GM21723 (cell line): ENCODE measurements at regions not wholly inside any gene's neighbourhood (a gene's known extent, or its start where the extent isn't known, plus 50 kb on each side); places are given as distances from the start of the nearest gene placed in this dataset.
A peak's percentile ranks its signal among the peaks of the same experiment; 100 is the strongest.

Experiments used
- ATAC-seq: cut with Tn5 transposase; IDR thresholded peaks from one replicate; pipeline ENCODE4 v1.9.1; 2021; ENCODE audit warnings: mild to moderate bottlenecking, moderate library complexity; ENCODE audit not compliant: unreplicated experiment

GRCh38 chr10:10500937-10501336 lies 516.7 kb upstream of the CELF2 start:
- ATAC-seq, result no peak

- ATAC-seq, result no peak
Measured at GRCh38 chr10:10503772-10504171, 513.9 kb upstream of the CELF2 start.

GRCh38 chr10:10508211-10508610 lies 509.5 kb upstream of the CELF2 start:
- ATAC-seq, result no peak

DNA sequence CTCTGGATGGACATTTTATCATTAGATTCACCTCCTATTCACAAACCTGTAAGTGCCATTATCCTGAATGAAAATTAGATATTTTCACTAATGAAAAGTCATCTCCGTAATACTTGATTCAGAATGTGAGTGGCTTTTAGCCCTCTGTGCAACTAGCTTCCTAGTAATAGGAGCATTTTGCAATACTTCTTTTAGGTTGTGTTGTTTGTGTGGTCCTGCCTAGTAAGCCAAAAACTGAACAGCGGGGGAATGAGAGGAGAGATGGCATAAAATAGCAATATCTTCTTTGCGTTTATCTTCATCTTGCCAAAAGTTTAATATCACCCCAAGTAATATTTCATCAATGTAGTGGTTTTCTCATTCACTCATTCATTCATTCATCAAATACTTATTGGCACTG lies 507.5 kb upstream of the CELF2 start:
- ATAC-seq, result no peak

- no peak for ATAC-seq
Measured at GRCh38 chr10:10513067-10513466, 504.6 kb upstream of the CELF2 start.

DNA sequence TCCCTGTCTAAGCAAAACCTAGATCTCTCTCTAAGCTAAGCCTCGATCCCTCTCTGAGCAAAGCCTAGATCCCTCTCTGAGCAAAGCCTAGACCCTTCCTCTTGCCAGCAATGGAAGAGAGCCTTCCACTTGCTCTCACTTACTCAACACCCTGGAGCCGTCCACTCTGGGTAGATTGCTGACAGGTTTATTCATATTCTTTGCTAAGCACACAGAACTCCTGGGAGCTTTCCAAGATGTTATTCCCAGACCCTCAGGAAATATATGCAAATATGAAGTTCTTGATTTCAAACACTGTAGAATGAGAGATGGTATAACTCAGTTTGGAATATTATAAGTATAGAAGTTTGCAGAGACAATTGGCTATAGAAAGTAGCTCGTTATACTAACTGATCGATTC lies 503.8 kb upstream of the CELF2 start:
- no peak for ATAC-seq

GRCh38 chr10:10514797-10515196 lies 502.9 kb upstream of the CELF2 start:
- no peak for ATAC-seq

GRCh38 chr10:10515479-10516204 lies 502.0 kb upstream of the CELF2 start:
- no peak for ATAC-seq

DNA sequence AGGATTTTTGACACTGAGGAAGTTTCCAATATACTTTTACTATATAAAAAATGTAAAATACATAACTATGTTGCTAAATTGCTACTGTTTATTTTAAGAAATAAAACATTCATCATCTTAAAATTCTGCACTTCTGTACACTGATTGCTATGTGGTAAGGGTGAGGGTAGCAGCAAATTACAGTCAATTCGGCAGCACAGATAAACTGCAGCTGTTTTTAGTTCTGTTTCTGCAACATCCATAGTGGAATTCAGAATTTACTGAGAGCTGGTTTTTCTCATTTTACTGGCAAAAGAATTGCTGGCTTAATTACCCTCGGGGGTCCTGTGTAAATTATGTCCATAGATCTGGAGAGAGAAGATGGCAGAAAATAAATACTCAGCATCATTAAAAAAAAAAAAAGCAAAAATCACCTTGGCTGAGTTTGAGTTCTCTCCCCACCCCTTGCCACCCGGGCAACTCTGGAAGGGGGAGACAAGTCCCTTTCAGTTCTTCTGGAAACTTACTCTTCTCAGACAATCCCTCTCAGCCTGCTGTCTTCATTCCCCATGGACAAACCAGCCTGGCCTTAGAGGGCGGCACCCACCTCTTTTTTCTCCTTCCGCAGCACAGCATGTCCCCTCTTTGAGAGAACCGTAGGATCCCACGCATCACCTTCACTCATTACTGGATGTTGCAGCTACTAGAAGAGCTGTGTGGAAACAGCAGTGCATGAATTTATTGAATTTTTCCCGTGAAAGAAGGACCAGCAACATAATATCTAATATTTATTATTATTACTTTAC lies 501.1 kb upstream of the CELF2 start:
- no peak for ATAC-seq

GRCh38 chr10:10517866-10518265 lies 499.8 kb upstream of the CELF2 start:
- no peak for ATAC-seq

GRCh38 chr10:10519674-10520073 lies 498.0 kb upstream of the CELF2 start:
- no peak for ATAC-seq

- ATAC-seq, result peak; percentile 91
Measured at GRCh38 chr10:10520491-10521385, 496.9 kb upstream of the CELF2 start.

DNA sequence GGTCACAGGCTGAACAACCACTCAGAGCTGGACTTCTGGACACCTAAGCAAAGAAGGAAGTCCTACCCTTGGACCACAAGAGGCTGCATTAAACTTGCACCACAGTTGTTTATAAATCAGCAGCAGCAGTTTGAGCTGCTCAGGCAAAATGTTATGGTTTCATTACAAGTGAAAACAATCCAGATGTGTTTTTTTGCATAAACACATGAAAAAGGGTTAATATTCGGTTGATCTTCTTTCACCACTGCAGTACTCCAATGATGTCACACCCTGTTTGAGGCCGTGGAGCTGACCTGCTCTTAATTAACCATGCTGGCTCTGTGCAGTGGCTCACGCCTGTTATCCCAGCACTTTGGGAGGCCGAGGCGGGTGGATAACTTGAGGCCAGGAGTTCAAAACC lies 490.8 kb upstream of the CELF2 start:
- no peak for ATAC-seq

DNA sequence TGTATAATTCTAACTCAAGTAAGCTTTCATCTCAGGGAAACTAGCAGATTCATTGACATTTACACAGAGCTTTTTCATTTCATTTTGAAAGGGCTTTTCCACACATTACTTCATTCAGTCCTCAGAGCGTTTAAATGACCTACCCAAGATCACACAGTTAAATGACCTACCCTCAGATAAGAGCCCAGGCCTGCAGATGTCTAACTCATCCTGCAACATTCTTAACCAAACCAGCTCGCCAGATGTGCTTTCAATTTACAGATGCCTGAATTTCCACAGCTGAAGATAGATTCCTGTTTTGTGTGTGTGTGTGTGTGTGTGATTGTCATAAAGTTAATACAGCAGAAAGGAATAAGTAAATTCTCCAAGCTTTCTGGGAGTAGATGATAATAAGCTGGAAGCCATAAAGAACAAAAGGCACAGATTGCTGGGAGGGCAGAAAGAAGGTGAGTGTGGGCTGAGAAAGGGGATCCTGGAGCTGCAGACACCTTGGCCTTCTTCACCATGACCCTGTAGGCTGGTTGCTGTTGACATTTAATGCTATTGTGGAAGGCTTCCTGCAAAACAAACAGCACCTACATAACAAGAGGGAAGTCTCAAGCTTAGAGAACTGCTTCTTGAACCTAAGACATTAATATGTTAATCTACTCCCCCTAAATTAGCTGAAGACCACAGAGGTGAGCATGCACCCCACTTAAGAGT lies 489.7 kb upstream of the CELF2 start:
- ATAC-seq, result no peak

DNA sequence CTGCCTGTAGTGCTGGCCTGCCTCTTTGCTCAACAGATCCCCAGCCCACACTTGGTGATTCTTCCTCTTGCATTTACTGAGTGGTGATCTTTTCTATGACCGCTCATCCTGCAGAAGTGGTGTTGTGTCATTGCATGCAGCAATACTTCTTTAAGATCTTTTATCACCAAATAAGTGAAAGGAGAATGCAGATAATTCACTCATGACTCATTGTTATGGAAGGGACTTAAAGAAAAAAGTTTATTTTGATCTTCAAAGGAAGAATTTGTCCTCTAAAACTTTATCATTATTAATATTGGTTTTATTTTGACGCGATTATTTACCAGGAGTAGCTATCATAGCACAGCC lies 489.1 kb upstream of the CELF2 start:
- no peak for ATAC-seq

DNA sequence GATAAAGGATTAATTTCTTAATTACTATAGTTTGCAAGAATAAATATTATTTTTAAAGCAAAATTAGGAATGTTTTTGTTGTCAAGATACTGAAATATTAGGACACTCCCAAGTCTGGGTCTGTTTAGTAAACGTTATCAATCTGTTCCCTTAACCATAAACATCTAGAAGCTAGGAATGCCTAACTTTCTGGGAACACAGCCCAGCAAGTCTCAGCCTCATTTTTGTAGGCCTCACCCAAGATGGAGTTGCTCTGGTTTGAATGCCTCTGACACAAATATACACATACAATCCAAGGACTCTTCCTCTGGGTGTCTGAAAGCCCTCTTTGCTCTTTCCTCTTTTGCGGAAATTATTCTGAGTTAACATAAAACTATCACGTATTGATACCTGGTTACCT lies 487.4 kb upstream of the CELF2 start:
- no peak for ATAC-seq

GRCh38 chr10:10532236-10532635 lies 485.4 kb upstream of the CELF2 start:
- no peak for ATAC-seq

DNA sequence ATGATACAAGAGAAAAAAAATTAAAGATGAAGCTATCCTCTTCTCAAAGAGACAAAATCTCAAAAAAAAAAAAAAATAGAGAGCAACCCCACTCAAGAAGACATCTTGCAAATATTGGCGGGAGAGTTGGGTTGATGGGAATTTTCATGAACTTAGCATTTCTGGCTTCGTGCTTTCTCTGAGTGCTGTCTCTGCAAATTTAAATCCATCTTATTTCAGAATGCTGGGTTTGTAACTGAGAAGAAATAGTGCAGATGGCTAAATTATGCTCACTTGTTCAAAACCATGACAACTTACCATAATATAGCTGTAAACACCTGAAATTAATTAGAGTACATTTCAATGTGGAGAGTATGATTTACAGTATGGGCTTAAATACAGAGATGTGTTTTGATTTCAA lies 484.8 kb upstream of the CELF2 start:
- ATAC-seq, result no peak

DNA sequence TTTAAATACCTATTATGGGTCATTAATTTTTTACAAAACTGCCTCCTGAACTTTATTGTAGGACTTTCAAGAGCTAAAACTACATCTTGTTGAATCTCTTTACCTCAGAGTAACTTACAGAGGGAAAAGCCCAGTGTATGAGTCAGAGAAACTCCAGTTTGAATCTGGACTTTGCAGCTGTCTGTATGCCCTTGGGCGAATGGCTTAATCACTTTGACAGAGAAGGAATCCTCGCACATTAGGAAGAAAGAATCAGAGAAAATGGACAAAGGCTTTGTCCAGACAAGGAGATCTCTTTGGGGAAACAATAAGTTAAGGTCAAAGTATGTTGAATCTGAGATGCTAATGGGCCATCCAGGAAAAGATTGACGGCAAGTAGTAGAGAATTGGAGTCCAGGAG lies 484.2 kb upstream of the CELF2 start:
- no peak for ATAC-seq

DNA sequence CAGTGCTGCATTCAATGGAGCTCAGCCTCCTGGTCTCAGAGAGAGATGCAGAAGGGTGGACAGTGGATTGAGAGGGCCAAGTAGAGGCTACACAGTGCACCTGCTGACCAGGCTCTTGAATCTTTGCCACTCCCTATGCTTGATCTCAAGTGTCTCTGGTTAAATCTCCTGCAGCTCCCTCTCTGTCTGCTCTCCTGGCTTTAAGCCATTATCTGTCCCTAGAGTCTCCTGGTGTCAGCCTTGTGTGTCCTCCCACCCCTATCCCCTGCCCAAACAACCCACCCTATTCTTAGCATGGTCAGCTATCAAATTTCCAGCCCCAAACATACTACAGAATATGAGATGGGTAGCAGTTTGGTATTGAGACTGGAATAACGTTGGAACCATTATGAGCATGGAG lies 479.3 kb upstream of the CELF2 start:
- no peak for ATAC-seq

DNA sequence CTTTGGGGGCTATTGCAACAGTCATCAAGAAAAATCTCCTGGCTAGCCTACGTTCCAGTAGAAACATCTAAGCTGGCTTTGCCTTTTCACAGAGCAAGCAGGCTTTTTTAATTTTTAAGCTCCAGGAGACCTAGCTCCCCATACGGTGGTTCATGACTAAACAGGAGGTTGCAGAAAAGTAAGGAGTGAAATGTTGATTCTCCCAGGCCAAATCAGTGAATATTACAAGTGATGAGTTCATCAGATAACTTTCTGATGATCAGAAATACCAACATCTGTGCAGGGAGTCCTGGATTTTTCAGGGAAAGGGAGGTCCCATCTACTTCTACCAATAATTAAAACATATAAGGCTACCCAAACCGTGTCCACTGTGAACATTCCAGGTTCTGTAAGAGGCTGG lies 477.3 kb upstream of the CELF2 start:
- ATAC-seq, result no peak
